GM19372 (cell line): ENCODE measurements at regions not wholly inside any gene's neighbourhood (a gene's known extent, or its start where the extent isn't known, plus 50 kb on each side); places are given as distances from the start of the nearest gene placed in this dataset.

ENCODE experiments used
- ATAC-seq: cut with Tn5 transposase; IDR thresholded peaks from one replicate; pipeline ENCODE4 v1.9.1; 2021; ENCODE audit warnings: mild to moderate bottlenecking, low read depth, moderate library complexity; ENCODE audit not compliant: unreplicated experiment

GRCh38 chr14:55734731-55735130 lies 154.7 kb downstream of the KTN1 start:
- no peak for ATAC-seq

GRCh38 chr14:55739967-55740648 lies 160.1 kb downstream of the KTN1 start:
- ATAC-seq: no peak

- no peak for ATAC-seq
These were observed 160.6 kb downstream of the KTN1 start for GRCh38 chr14:55740649-55740989.

GRCh38 chr14:55741240-55741639 lies 161.2 kb downstream of the KTN1 start:
- ATAC-seq: no peak

GRCh38 chr14:55743551-55743950 lies 163.5 kb downstream of the KTN1 start:
- ATAC-seq: no peak

- no peak for ATAC-seq
These were observed 164.3 kb downstream of the KTN1 start for GRCh38 chr14:55744321-55744720.

- ATAC-seq: no peak
These were observed 165.9 kb downstream of the KTN1 start for GRCh38 chr14:55745906-55746305.

- ATAC-seq: no peak
These were observed 166.6 kb downstream of the KTN1 start for GRCh38 chr14:55746558-55746957.

GRCh38 chr14:55747186-55747585 lies 167.2 kb downstream of the KTN1 start:
- ATAC-seq: no peak

GRCh38 chr14:55749201-55749812 lies 169.3 kb downstream of the KTN1 start:
- ATAC-seq: no peak

GRCh38 chr14:55749946-55750345 lies 169.9 kb downstream of the KTN1 start:
- ATAC-seq: no peak

GRCh38 chr14:55752580-55753390 lies 172.8 kb downstream of the KTN1 start:
- no peak for ATAC-seq

- no peak for ATAC-seq
These were observed 174.5 kb downstream of the KTN1 start for GRCh38 chr14:55754471-55754870.

GRCh38 chr14:55754871-55755270 lies 174.9 kb downstream of the KTN1 start:
- no peak for ATAC-seq

- no peak for ATAC-seq
These were observed 176.1 kb downstream of the KTN1 start for GRCh38 chr14:55756078-55756477.

- ATAC-seq: no peak
These were observed 176.6 kb downstream of the KTN1 start for GRCh38 chr14:55756557-55756956.

GRCh38 chr14:55758796-55759195 lies 178.8 kb downstream of the KTN1 start:
- no peak for ATAC-seq

GRCh38 chr14:55760789-55761566 lies 181.0 kb downstream of the KTN1 start:
- ATAC-seq: no peak

GRCh38 chr14:55761651-55762050 lies 181.6 kb downstream of the KTN1 start:
- ATAC-seq: no peak

GRCh38 chr14:55762595-55763232 lies 182.7 kb downstream of the KTN1 start:
- ATAC-seq: no peak
